ENCODE measurements at regions not wholly inside any gene's neighbourhood (a gene's known extent, or its start where the extent isn't known, plus 50 kb on each side); places are given as distances from the start of the nearest gene placed in this dataset.
A peak's percentile ranks its signal among the peaks of the same experiment; 100 is the strongest.

DNA sequence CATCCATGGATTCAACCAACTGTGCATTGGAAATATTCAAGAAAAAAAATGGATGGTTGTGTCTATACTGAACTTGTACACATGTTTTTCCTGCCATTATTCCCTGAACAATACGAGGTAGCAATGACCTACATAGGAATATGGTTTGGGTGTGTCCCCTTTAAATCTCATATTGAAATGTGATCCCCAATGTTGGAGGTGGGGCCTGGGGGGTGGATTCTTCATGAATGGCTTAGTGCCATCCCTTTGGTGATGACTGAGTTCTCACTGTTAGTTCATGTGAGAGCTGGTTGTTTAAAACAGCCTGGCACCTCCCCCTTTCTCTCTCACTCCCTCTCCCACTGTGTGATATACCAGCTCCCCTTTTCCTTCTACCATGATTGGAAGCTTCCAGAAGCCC is 139.8 kb upstream of the BACH2 start:
- no peak for DNase-seq (ENCODE audit: low read depth in 2 of 3, low spot score in 2 of 3)

DNA sequence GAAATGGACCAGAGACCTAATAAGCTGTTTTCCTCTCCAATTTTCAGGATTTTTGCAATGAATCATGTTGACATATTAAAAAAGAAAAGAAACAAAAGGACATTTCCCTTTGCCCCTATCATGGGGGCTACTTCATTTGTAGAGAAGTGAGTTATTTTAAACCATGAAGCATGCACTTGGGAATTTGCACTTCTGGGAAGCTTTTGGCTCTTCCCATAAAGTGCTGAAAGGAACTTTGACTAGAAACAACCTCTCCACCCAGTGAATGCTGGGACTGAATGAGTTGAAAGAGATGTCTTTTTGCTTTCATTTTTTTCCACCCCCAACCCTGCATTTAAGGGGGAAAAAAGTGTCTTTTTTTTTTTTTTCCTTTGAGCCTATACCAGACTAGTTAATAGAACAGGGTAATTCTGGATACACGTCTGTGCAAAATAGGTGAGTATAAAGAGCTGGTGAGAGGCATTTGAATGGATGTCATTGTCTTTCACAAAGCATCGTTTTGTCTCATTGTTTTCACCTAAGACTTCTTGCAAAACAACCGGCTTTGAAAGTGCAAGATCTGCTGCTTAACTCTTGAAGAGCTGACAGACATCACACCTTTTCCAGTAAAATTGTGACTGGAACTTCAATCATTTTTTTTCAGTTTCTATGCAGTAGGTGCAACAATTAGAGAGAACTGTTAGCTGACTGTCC is 138.7 kb upstream of the BACH2 start:
- no peak for DNase-seq (ENCODE audit: low read depth in 2 of 3, low spot score in 2 of 3)

- DNase-seq (ENCODE audit: low read depth in 2 of 3, low spot score in 2 of 3): no peak
Observed at GRCh38 chr6:90434094-90434493, 137.5 kb upstream of the BACH2 start.

DNA sequence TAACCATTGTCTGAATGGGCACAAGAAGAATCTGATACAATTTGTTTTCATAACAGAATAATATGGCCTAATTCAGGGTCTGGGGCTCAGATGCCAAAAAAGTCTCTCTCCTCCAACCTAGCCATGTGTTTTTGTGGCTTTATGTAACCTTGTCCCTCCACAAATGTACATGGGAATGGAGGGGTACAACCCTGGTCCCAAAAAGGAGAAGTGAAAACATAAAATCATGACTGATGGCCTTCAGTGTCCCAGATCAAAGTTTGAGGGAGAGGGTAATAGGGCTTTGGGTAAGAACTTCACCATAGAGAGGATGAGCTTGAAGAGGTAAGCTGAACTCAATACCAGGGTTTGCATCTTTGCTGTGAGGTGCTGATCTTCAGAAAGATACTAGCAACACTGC is 136.3 kb upstream of the BACH2 start:
- no peak for DNase-seq (ENCODE audit: low read depth in 2 of 3, low spot score in 2 of 3)

DNA sequence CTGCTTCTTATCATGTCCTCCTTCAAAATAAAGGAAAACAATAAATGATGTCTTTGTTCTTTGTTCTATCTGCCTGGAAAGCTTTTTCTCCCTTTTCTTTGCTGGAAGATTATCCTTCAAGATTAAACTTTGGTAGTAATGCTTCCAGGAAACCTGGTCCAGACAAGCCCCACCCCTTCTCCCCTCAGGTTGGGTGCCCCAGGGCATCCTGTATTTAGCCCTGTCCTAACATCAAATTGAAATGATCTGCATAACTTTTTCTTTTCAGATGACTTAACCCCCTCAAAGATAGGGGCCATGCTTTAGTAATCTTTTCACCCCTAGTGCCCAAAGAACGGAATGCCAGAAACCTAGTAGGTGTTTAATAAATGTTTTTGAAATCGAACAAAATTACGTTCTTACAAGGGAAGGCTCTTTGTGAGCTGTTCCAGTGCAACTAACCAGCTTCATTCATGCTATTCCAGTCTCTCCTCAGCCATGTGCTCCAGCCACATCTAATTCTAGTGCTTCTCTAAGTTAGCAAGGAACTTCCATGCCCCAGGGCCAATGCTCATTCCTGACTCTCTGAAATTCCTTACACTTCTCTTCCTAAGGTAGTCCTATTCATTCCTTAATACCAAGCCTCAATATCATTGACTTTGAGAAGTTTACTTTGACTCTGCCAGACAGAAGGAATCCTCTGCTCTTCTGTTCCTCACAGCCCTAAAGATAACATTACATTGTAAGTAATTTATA is 135.6 kb upstream of the BACH2 start:
- no peak for DNase-seq (ENCODE audit: low read depth in 2 of 3, low spot score in 2 of 3)

DNA sequence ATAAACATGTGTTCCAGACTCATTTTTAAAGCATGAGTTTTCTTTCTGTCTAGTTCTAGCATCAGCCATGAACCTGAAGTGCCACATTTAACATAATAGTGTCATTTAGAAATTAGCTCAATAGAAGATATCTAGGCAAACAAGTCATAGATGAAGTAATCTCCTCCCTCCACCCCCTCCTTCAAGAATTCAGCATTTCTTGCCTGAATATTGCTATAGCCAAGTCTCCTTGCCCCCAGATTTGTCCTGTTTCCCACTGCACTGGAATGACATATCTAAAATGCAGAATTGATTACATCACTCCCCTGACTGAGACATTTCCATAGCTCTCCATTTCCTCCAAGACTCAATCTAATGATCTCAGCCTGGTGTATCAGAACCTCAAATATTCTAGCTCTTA is 134.9 kb upstream of the BACH2 start:
- DNase-seq (ENCODE audit: low read depth in 2 of 3, low spot score in 2 of 3): no peak

GRCh38 chr6:90429713-90430112 is 133.1 kb upstream of the BACH2 start:
- DNase-seq (ENCODE audit: low read depth in 2 of 3, low spot score in 2 of 3): peak in 2 of 3 donors; percentile 26 to 29

DNA sequence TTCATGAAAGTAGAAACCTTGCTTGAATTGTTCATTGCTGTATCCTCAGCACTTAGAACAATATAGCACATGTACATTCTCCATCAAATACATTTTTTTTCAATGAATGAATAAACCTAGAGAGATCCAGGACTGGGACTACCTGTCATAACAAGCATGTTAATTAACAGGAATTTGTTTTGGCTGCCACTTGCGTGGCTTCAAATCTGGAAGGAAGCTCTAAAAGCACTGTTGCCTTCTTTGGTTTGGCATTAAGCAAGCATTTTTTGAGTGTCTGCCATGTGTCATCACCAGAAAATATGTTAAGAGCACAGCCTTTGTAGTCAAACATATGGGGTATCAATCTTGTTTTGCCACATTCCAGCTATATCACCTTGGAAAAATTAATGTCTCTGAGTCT is 131.9 kb upstream of the BACH2 start:
- no peak for DNase-seq (ENCODE audit: low read depth in 2 of 3, low spot score in 2 of 3)

DNA sequence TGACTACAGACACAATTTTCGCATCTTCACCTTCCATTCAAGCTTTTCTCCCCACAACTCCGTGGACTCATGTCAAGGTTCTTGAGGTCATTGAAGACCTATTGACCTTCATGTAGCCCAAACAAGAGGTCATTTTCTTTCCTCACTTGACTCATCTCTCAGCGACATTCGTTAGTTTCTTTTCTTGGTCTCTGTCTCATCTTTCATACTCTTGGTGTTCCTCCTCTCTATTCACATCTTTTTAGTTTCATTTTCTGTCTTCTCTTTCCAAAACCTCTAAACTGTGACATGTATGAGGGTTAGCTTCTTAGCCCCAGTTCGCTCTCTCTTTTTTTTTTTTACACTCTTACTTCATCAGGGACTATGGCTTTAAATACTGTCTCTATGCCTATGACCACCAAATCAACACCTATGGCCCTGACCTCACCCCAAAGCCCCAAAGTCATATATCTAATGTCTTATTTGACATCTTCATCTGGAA is 128.6 kb upstream of the BACH2 start:
- DNase-seq (ENCODE audit: low read depth in 2 of 3, low spot score in 2 of 3): no peak

DNA sequence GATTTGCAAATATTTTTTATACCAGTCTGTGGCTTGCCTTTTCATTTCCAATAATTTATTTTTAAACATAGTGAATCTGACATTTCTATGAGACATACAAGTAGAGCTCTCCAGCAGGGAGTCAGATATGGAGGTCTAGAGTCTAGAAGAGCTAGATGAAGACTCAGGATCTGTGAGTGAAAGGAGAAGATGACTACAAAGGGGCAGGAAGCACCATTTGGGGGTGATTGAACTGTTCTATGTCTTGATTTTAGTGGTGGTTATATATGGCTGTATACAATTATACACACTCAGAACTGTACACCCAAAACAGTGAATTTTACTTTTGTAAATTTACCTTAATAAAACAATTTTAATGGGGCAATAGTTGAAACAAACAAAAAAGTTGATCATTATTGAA is 127.9 kb upstream of the BACH2 start:
- DNase-seq (ENCODE audit: low read depth in 2 of 3, low spot score in 2 of 3): no peak

DNA sequence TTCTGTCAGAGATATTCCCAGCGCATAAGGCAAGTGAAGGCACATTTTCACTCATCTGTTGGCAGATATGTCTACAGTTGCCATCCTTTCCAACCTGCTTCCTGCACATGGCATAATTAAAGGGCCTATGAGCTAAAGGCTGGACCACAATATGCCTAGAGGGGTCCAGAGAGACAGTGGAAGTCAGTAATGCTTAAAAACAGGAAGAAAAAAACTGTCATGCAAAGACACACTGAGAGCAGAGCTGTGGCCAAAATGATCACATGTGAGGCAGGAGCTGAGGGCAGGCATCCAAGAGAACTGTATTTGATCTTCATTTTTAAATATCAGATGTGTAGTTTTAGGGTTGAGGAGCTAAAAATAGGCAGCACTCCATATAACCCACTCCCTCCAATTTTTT is 125.0 kb upstream of the BACH2 start:
- DNase-seq (ENCODE audit: low read depth in 2 of 3, low spot score in 2 of 3): peak in 1 of 3 donors; percentile 21

DNA sequence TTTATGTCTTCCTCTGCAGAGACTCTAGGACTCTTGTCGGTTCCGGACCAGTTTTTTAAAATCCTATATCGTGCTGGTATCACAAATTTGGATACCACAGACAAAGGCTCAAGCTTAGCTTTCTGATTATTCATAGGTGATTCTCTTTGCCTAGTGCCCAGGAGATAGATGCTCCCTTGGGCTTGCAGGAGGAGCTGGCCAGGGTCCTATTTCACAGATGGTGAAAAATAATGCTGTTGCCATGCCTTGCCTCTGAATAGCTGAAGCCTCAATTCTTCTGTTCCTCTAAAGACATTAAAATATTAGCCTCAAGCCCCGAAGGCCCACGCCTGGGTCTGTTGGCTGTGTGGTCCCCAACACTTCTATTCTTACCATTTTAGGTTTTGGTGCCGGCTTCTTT is 123.9 kb upstream of the BACH2 start:
- no peak for DNase-seq (ENCODE audit: low read depth in 2 of 3, low spot score in 2 of 3)

DNA sequence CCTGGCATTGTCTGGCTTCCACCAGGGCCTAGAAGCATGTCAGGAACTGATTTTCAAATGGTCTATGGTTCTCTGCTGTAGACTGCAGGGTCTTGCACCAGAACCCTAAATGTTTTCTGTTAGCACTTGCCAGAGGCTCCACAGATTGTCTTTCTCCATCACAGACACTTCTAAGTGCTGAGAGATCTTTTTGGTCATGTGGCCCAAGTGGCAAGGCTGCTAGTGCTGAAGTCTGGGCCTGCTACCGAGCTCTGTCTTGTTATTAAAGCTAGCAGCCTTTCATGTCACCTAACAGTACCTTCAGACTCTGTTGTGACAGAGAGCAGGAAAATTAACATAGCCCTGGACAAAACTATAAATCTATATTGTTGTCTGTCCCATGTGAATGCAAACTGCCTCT is 120.7 kb upstream of the BACH2 start:
- no peak for DNase-seq (ENCODE audit: low read depth in 2 of 3, low spot score in 2 of 3)

GRCh38 chr6:90416322-90416721 is 119.7 kb upstream of the BACH2 start:
- no peak for DNase-seq (ENCODE audit: low read depth in 2 of 3, low spot score in 2 of 3)

DNA sequence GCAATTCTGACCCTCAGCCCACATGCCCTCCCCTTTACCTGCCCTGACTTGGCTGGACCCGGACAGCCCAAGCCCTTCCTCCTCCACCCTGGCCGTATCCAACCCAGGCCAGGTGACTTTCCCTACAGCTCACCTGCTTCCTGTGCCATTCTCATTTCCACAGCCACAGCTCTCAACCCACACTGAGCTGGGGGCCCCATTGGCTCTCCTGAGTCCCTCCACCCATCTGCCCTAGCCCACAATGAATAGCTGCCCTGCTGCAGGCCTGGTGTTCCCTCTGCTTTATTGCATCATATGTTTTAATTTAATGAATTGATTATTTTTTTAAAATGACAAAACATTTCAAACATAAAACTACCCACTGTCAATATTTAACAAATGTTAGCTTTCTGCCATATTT is 118.5 kb upstream of the BACH2 start:
- DNase-seq (ENCODE audit: low read depth in 2 of 3, low spot score in 2 of 3): no peak

DNA sequence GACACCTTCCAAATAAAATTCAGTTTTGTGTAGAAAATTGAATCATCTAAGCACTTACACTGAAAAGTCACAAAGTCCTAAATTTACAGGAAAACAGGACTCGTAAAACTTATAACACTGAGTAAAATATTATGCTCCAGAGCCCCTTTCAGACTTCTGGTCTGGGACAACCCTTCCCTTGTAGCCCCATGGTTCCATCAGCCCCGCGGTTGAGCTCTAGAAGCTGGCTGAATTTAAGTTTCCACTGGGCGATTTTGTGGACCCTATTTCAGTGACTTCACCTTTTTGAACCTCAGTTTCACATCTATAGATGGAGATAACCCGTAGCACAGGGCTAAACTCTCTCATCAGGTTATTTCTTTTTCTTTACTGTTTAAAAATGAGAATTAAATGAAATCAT is 117.7 kb upstream of the BACH2 start:
- DNase-seq (ENCODE audit: low read depth in 2 of 3, low spot score in 2 of 3): no peak

GRCh38 chr6:90413867-90414266 is 117.2 kb upstream of the BACH2 start:
- peak in 2 of 3 donors; percentile 37 to 57 for DNase-seq (ENCODE audit: low read depth in 2 of 3, low spot score in 2 of 3)

DNA sequence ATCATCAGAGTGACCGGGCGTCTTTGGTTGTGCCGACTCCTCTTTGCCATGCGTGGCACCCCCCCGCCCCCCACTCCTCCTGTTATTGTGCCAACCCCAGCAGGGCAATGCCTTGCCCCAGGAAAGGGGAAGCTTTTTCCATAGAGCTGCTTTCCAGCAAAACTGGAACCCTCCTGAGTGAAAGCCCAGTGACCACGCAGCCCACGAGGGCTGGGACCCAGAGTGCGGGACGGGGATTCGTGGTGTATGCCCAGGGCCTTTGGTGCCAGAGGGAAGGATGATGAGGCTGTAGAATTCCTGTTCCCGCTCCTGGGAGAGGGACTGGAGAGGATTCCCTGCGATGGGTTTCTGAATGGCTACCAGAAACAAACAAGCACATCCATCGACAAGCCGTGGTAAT is 116.8 kb upstream of the BACH2 start:
- DNase-seq (ENCODE audit: low read depth in 2 of 3, low spot score in 2 of 3): no peak

- no peak for DNase-seq (ENCODE audit: low read depth in 2 of 3, low spot score in 2 of 3)
Observed at GRCh38 chr6:90412538-90413369, 116.1 kb upstream of the BACH2 start.

GRCh38 chr6:90411292-90411781 is 114.7 kb upstream of the BACH2 start:
- DNase-seq (ENCODE audit: low read depth in 2 of 3, low spot score in 2 of 3): no peak

- no peak for DNase-seq (ENCODE audit: low read depth in 2 of 3, low spot score in 2 of 3)
Observed at GRCh38 chr6:90409700-90410099, 113.1 kb upstream of the BACH2 start.
